Adrenal gland (tissue), 5 donors: ENCODE measurements at regions not wholly inside any gene's neighbourhood (a gene's known extent, or its start where the extent isn't known, plus 50 kb on each side); places are given as distances from the start of the nearest gene placed in this dataset.

Source experiments
- POLR2A ChIP-seq, 2 donors: fragments of 450-650 bp; IDR thresholded peaks; one replicate each; pipeline ENCODE4 v1.6.1; 2017; ENCODE audit warnings: antibody characterized with exemption in 2 of 2, mild to moderate bottlenecking in 2 of 2, moderate library complexity in 1 of 2
- TF ChIP-seq, protein P1 (sequence below), 6 experiments: fragments of 450-650 bp in 4 of 6; fragments of 200-600 bp in 2 of 6; sonication (generic) in 1 of 6; IDR thresholded peaks; 1 replicate in 5 of 6; 2 replicates in 1 of 6; pipeline versions ENCODE4 v1.5.1 to v1.8.0; 2016 to 2021; ENCODE audit warnings: antibody characterized with exemption in 6 of 6, mild to moderate bottlenecking in 2 of 6, moderate library complexity in 1 of 6
- donor health status: DM: no; HTN: no; CAD: no.

DNA sequence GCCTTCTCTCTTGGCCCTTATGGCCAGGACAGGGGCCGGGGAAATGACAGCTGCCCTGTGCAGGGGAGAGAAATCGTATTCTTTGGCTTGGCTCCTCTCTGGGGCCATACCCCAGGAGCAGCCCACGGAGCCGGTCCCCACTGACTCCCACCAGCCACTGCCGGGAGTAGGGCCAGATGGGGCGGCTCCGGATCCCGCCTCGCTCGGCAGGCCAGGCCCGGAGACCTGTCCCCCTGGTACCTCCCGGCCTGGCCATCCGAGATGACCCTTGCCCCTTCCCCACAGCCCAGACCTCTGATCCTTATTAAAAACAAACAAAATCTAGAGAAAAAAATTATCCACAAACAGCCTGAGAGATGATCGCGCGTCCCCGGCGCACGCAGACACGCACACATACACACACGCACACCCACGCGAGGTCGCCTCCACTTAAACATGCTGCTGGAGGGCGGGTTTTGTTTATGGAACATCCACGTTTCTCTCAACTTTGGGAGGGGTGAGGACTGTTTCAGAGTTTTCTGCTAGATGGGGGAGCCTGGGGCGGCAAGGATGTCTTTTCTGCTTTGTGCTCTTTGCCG, 59.1 kb downstream of the IGLL1 start:
- TF ChIP-seq, protein P1, sequence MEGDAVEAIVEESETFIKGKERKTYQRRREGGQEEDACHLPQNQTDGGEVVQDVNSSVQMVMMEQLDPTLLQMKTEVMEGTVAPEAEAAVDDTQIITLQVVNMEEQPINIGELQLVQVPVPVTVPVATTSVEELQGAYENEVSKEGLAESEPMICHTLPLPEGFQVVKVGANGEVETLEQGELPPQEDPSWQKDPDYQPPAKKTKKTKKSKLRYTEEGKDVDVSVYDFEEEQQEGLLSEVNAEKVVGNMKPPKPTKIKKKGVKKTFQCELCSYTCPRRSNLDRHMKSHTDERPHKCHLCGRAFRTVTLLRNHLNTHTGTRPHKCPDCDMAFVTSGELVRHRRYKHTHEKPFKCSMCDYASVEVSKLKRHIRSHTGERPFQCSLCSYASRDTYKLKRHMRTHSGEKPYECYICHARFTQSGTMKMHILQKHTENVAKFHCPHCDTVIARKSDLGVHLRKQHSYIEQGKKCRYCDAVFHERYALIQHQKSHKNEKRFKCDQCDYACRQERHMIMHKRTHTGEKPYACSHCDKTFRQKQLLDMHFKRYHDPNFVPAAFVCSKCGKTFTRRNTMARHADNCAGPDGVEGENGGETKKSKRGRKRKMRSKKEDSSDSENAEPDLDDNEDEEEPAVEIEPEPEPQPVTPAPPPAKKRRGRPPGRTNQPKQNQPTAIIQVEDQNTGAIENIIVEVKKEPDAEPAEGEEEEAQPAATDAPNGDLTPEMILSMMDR (IDR thresholded peaks at IDR 0.05): no peak
- no peak for TF ChIP-seq POLR2A (IDR thresholded peaks at IDR 0.05)
